CD4-positive, CD25-positive, alpha-beta regulatory T cell (primary cell): ENCODE measurements at regions not wholly inside any gene's neighbourhood (a gene's known extent, or its start where the extent isn't known, plus 50 kb on each side); places are given as distances from the start of the nearest gene placed in this dataset.
"Not testable (repeated sequence)": the region's sequence is repeated elsewhere in the genome, so short reads cannot be mapped to it uniquely, and the experiment has no call there.

Source experiments
- ATAC-seq, 2 donors: fragments of 150-1000 bp; cut with Tn5 transposase; one replicate each; pipeline ENCODE4 v1.10.0; 2021; ENCODE audit warnings: low read depth in 2 of 2, moderate number of reproducible peaks in 2 of 2, moderate library complexity in 1 of 2
- DNase-seq, 3 donors: peaks; one replicate each; pipeline versions ENCODE4 v3.0.0 to v3.0.0-alpha.2; 2012 to 2022; ENCODE audit warnings: mixed read lengths in 1 of 3
- H3K27ac ChIP-seq: one replicate; pipeline ENCODE4 v1.7.0; 2013; ENCODE audit warnings: mild to moderate bottlenecking, low read length; ENCODE audit not compliant: insufficient read depth, poor library complexity, severe bottlenecking
- H3K27me3 ChIP-seq: one replicate; pipeline ENCODE4 v1.7.0; 2013; ENCODE audit warnings: low read length; ENCODE audit not compliant: control insufficient read depth, insufficient read depth
- H3K36me3 ChIP-seq: one replicate; pipeline ENCODE4 v1.7.0; 2013; ENCODE audit warnings: mild to moderate bottlenecking, low read length, moderate library complexity; ENCODE audit not compliant: control insufficient read depth, insufficient read depth
- H3K4me1 ChIP-seq: 2 replicates; pipeline ENCODE4 v1.7.0; 2013; ENCODE audit warnings: mild to moderate bottlenecking, low read length; ENCODE audit not compliant: insufficient read depth, control insufficient read depth, poor library complexity, severe bottlenecking
- H3K4me3 ChIP-seq: one replicate; pipeline ENCODE4 v1.7.0; 2013; ENCODE audit warnings: low read depth, mild to moderate bottlenecking, low read length, moderate library complexity
- H3K9me3 ChIP-seq, 2 experiments: 1 replicate in 1 of 2; 2 replicates in 1 of 2; pipeline ENCODE4 v1.7.0; 2013; ENCODE audit warnings: low read length in 2 of 2, mild to moderate bottlenecking in 1 of 2, moderate library complexity in 1 of 2; ENCODE audit not compliant: control insufficient read depth in 2 of 2
- H3K27ac Mint-ChIP-seq, 3 donors: one replicate each; pipeline ENCODE4 v1.8.0; 2020 to 2022; ENCODE audit warnings: mild to moderate bottlenecking in 3 of 3, mixed read lengths in 3 of 3, moderate library complexity in 2 of 3
- H3K27me3 Mint-ChIP-seq: one replicate; pipeline ENCODE4 v1.8.0; 2022; ENCODE audit warnings: mild to moderate bottlenecking, mixed read lengths
- H3K36me3 Mint-ChIP-seq: one replicate; pipeline ENCODE4 v1.8.0; 2020; ENCODE audit warnings: mixed read lengths
- H3K4me1 Mint-ChIP-seq, 4 donors: one replicate each; pipeline ENCODE4 v1.8.0; 2020 to 2022; ENCODE audit warnings: mixed read lengths in 4 of 4, mild to moderate bottlenecking in 1 of 4
- H3K4me3 Mint-ChIP-seq, 4 donors: one replicate each; pipeline ENCODE4 v1.8.0; 2020 to 2022; ENCODE audit warnings: mild to moderate bottlenecking in 4 of 4, mixed read lengths in 4 of 4, moderate library complexity in 3 of 4
- H3K9me3 Mint-ChIP-seq, 7 donors: one replicate each; pipeline ENCODE4 v1.8.0; 2020 to 2022; ENCODE audit warnings: mixed read lengths in 7 of 7, mild to moderate bottlenecking in 3 of 7, moderate library complexity in 2 of 7

- not testable (repeated sequence) for H3K36me3 Mint-ChIP-seq, H3K9me3 ChIP-seq
- H3K9me3 Mint-ChIP-seq = peaks cover 0 to 19% (median 5%) of the 10 kb centered on the region in 7 donors
These were observed 200.1 kb downstream of the LRRN1 start for GRCh38 chr3:3999340-3999739.

GRCh38 chr3:4001976-4002375 lies 202.7 kb downstream of the LRRN1 start:
- ATAC-seq (no peak), DNase-seq (no peak)
- Mint-ChIP-seq H3K27me3 (peaks cover 5% of the 10 kb centered on the region), H3K4me1 (peaks cover 0 to 4% (median 0%) of the 10 kb centered on the region in 4 donors), H3K36me3 (no peaks in the 10 kb centered on the region), H3K27ac (no peak overlapping the region), H3K4me3 (no peak overlapping the region), H3K9me3 (peaks cover 0 to 10% (median 5%) of the 10 kb centered on the region in 7 donors)
- Histone ChIP-seq H3K27ac (no peak overlapping the region), H3K4me1 (no peaks in the 10 kb centered on the region), H3K27me3 (no peaks in the 10 kb centered on the region), H3K36me3 (no peaks in the 10 kb centered on the region), H3K4me3 (no peak overlapping the region), H3K9me3 (peaks cover 0 to 2% of the 10 kb centered on the region in 2 experiments)

More at GRCh38 chr3:3999340-3999739, 200.1 kb downstream of the LRRN1 start:
- H3K4me1 Mint-ChIP-seq, H3K27me3 Mint-ChIP-seq, H3K27ac Mint-ChIP-seq, DNase-seq, H3K27me3 ChIP-seq, H3K4me1 ChIP-seq, H3K4me3 Mint-ChIP-seq, H3K4me3 ChIP-seq, ATAC-seq, H3K36me3 ChIP-seq, H3K27ac ChIP-seq: not testable (repeated sequence)

DNA sequence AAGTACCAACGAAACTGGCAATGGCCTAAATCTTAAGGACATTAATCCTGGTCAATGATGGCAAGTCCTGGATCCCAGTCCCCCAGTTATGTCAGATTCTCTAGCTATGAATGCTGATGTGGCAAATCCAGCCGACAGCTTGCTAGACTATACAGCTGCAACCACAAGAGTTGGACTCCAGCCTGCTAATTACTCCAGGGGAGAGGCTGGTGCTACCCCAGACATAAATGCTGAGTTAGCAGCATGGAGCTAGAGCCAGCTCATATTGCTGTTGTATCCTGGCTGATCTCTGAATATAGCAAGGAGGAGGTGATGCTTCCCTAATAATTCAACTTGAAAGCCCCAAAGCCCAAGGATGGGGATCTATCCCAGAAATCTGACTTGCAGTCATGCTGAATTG lies 207.1 kb downstream of the LRRN1 start:
- Mint-ChIP-seq H3K27me3 (peaks cover 5% of the 10 kb centered on the region), H3K27ac (no peak overlapping the region), H3K9me3 (peaks cover 0 to 9% (median 3%) of the 10 kb centered on the region in 7 donors), H3K4me1 (peaks cover 0 to 4% (median 0%) of the 10 kb centered on the region in 4 donors), H3K4me3 (no peak overlapping the region), H3K36me3 (no peaks in the 10 kb centered on the region)
- H3K9me3 ChIP-seq = no peaks in the 10 kb centered on the region
- no peaks in the 10 kb centered on the region for H3K4me1 ChIP-seq
- no peak overlapping the region for H3K4me3 ChIP-seq
- no peak for DNase-seq
- H3K27me3 ChIP-seq = no peaks in the 10 kb centered on the region
- no peak for ATAC-seq
- H3K36me3 ChIP-seq = no peaks in the 10 kb centered on the region
- H3K27ac ChIP-seq = no peak overlapping the region

DNA sequence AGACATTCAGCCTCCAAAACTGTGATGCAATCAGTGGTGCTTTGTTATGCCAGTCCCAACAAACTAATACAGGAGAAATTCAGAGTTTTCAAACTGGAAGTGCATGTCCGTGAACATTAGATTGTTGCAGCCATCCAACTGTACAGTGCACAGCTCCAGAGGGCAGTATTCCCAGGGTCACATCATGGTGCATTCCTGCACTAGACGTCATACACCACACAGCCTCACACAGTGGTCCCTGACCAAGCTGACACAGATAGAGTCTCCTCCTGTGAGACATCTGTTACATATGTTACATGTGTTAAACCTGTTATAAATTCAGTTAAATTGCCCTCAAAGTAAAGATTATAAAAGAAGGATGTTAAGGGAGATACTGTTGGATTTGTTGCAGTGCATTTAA lies 209.0 kb downstream of the LRRN1 start:
- Histone ChIP-seq H3K36me3 (no peaks in the 10 kb centered on the region), H3K27ac (no peak overlapping the region), H3K9me3 (no peaks in the 10 kb centered on the region), H3K4me1 (no peaks in the 10 kb centered on the region), H3K27me3 (no peaks in the 10 kb centered on the region), H3K4me3 (no peak overlapping the region)
- DNase-seq (no peak), ATAC-seq (no peak)
- Mint-ChIP-seq H3K36me3 (peaks cover under 1% of the 10 kb centered on the region), H3K27ac (no peak overlapping the region), H3K4me3 (no peak overlapping the region), H3K27me3 (peaks cover 5% of the 10 kb centered on the region), H3K9me3 (peaks cover 0 to 5% (median 2%) of the 10 kb centered on the region in 7 donors), H3K4me1 (no peaks in the 10 kb centered on the region)

GRCh38 chr3:4011166-4011565 lies 211.9 kb downstream of the LRRN1 start:
- Histone ChIP-seq H3K36me3 (no peaks in the 10 kb centered on the region), H3K27me3 (no peaks in the 10 kb centered on the region), H3K27ac (no peak overlapping the region), H3K9me3 (no peaks in the 10 kb centered on the region), H3K4me1 (no peaks in the 10 kb centered on the region), H3K4me3 (no peak overlapping the region)
- H3K27me3 Mint-ChIP-seq = no peaks in the 10 kb centered on the region
- no peak overlapping the region for H3K27ac Mint-ChIP-seq
- H3K36me3 Mint-ChIP-seq = peaks cover 4% of the 10 kb centered on the region
- no peak for ATAC-seq
- H3K4me3 Mint-ChIP-seq = no peak overlapping the region
- H3K9me3 Mint-ChIP-seq = peaks cover 0 to 6% (median 0%) of the 10 kb centered on the region in 7 donors
- DNase-seq = no peak
- no peaks in the 10 kb centered on the region for H3K4me1 Mint-ChIP-seq

- no peaks in the 10 kb centered on the region for H3K36me3 ChIP-seq
- no peak overlapping the region for H3K27ac ChIP-seq
- Mint-ChIP-seq H3K4me3 (no peak overlapping the region), H3K4me1 (no peaks in the 10 kb centered on the region), H3K27ac (no peak overlapping the region), H3K9me3 (peaks cover 0 to 6% (median 0%) of the 10 kb centered on the region in 7 donors), H3K27me3 (no peaks in the 10 kb centered on the region), H3K36me3 (peaks cover 4% of the 10 kb centered on the region)
- ATAC-seq = no peak
- H3K4me1 ChIP-seq = no peaks in the 10 kb centered on the region
- H3K27me3 ChIP-seq = no peaks in the 10 kb centered on the region
- H3K9me3 ChIP-seq = no peaks in the 10 kb centered on the region
- no peak for DNase-seq
- H3K4me3 ChIP-seq = no peak overlapping the region
These were observed 216.2 kb downstream of the LRRN1 start for GRCh38 chr3:4015426-4015825.

- no peaks in the 10 kb centered on the region for H3K36me3 ChIP-seq
- Mint-ChIP-seq H3K9me3 (peaks cover 0 to 4% (median 0%) of the 10 kb centered on the region in 7 donors), H3K27me3 (no peaks in the 10 kb centered on the region), H3K4me1 (no peaks in the 10 kb centered on the region), H3K27ac (no peak overlapping the region), H3K4me3 (no peak overlapping the region), H3K36me3 (no peaks in the 10 kb centered on the region)
- DNase-seq (no peak), ATAC-seq (no peak)
- H3K27ac ChIP-seq = no peak overlapping the region
- H3K4me1 ChIP-seq = no peaks in the 10 kb centered on the region
- no peaks in the 10 kb centered on the region for H3K9me3 ChIP-seq
- H3K4me3 ChIP-seq = no peak overlapping the region
- H3K27me3 ChIP-seq = no peaks in the 10 kb centered on the region
These were observed 220.3 kb downstream of the LRRN1 start for GRCh38 chr3:4019501-4019900.

DNA sequence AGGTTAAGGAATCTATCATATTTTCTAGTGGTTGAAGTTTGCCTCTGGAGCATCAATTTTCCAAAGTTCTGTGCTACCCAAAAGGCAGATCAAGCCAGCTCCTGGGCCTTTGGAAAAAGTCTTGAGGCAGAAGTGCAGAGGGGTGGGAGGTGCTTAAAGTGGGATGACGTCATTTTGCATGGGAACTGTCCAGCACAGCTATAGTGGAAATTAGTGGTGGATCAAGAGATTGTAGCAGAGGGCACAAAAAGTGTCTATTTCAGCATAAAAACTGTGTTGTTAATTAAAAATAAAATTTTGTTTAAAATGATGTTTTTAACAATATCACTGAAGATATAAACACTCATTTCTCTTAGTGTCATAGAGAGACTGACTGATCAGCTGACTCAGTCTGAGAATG lies 221.9 kb downstream of the LRRN1 start:
- Histone ChIP-seq H3K36me3 (no peaks in the 10 kb centered on the region), H3K27ac (no peak overlapping the region), H3K27me3 (no peaks in the 10 kb centered on the region), H3K4me3 (no peak overlapping the region), H3K4me1 (no peaks in the 10 kb centered on the region), H3K9me3 (no peaks in the 10 kb centered on the region)
- peaks cover 0 to 4% (median 0%) of the 10 kb centered on the region in 7 donors for H3K9me3 Mint-ChIP-seq
- no peaks in the 10 kb centered on the region for H3K4me1 Mint-ChIP-seq
- H3K36me3 Mint-ChIP-seq = no peaks in the 10 kb centered on the region
- no peaks in the 10 kb centered on the region for H3K27me3 Mint-ChIP-seq
- ATAC-seq (no peak), DNase-seq (no peak)
- H3K27ac Mint-ChIP-seq = no peak overlapping the region
- H3K4me3 Mint-ChIP-seq = no peak overlapping the region
